WTC11 (cell line): ENCODE measurements at regions not wholly inside any gene's neighbourhood (a gene's known extent, or its start where the extent isn't known, plus 50 kb on each side); places are given as distances from the start of the nearest gene placed in this dataset.

Experiments used
- TEAD4 ChIP-seq: sonication (generic); formaldehyde crosslinking; IDR thresholded peaks from 2 replicates; pipeline ENCODE4 v1.8.0; 2022; ENCODE audit warnings: mild to moderate bottlenecking, missing genetic modification reagents
- TF ChIP-seq, protein P1 (sequence below): sonication (generic); formaldehyde crosslinking; IDR thresholded peaks from 2 replicates; pipeline ENCODE4 v1.8.0; 2023; ENCODE audit warnings: missing genetic modification reagents

DNA sequence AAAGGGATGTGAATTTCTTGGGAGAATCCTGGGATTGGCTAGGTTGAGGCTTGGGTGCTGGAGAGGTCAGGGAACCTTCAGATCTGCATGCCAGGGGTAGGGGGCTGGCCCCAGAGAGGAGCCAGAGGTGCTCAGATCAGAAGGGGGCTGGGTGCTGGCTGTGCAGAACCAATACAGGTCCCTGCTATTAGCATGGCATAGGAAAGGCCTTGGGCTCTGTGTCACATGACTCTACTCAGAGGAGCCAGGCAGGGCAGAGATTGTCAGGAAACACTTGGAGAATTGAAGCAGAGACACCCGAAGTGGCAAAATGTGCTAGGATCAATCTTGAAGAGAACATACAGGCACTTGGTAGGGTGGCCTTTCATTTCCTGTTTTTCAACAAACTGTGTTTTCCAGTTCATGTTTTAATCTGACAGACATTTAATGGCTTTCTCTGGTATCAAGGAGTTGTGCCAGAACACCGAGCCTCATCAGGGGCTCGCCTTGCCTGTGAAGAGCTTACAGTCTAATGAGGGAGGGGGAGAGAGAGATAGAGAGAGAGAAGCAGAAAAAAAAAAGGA is 498.9 kb downstream of the RPS24 start:
- TF ChIP-seq, protein P1, sequence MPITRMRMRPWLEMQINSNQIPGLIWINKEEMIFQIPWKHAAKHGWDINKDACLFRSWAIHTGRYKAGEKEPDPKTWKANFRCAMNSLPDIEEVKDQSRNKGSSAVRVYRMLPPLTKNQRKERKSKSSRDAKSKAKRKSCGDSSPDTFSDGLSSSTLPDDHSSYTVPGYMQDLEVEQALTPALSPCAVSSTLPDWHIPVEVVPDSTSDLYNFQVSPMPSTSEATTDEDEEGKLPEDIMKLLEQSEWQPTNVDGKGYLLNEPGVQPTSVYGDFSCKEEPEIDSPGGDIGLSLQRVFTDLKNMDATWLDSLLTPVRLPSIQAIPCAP (CRISPR knock-in tag), result no peak
- TF ChIP-seq TEAD4 (CRISPR knock-in tag), result no peak
